ENCODE measurements at regions not wholly inside any gene's neighbourhood (a gene's known extent, or its start where the extent isn't known, plus 50 kb on each side); places are given as distances from the start of the nearest gene placed in this dataset.

- Histone ChIP-seq H3K23ac (ENCODE audit: low read depth, low read length) (no peak overlapping the region), H3K9me1 (ENCODE audit: insufficient read depth, low read length) (no peaks in the 10 kb centered on the region), H3K36me3 (ENCODE audit: control insufficient read depth, insufficient read depth, low read length) (no peaks in the 10 kb centered on the region), H4K8ac (ENCODE audit: low read depth in 2 of 2, low read length in 2 of 2) (no peak overlapping the region), H3K4ac (ENCODE audit: low read depth, low read length) (no peak overlapping the region), H3K27me3 (ENCODE audit: control insufficient read depth, insufficient read depth, low read length) (no peaks in the 10 kb centered on the region), H3K79me1 (ENCODE audit: low read depth in 1 of 2, low read length in 2 of 2) (no peaks in the 10 kb centered on the region), H4K91ac (ENCODE audit: insufficient read depth, low read depth, low read length) (no peak overlapping the region), H2AK9ac (replicated peaks; ENCODE audit: low read depth, low read length, poor library complexity) (no peak overlapping the region), H3K4me3 (ENCODE audit: insufficient read depth, low read depth, low read length) (no peak overlapping the region), H2BK5ac (ENCODE audit: low read depth, low read length, poor library complexity, severe bottlenecking) (no peak overlapping the region), H3K9ac (ENCODE audit: low read depth, low read length) (no peak overlapping the region), H2BK15ac (ENCODE audit: low read depth, low read length) (no peak overlapping the region), H3K4me2 (ENCODE audit: low read depth, low read length) (no peak overlapping the region), H2AFZ (replicated peaks; ENCODE audit: low read length, poor library complexity) (no peak overlapping the region), H2BK20ac (ENCODE audit: low read depth, low read length) (no peak overlapping the region), H2AK5ac (ENCODE audit: low read depth, low read length) (no peak overlapping the region), H3K4me1 (ENCODE audit: control insufficient read depth, insufficient read depth, low read length) (no peaks in the 10 kb centered on the region), H3K14ac (replicated peaks; ENCODE audit: low read depth, low read length) (no peak overlapping the region), H4K5ac (ENCODE audit: low read depth, low read length) (no peak overlapping the region), H3K56ac (ENCODE audit: extremely low read depth, insufficient read depth, low read length) (no peak overlapping the region), H3K27ac (ENCODE audit: insufficient read depth, low read length) (no peak overlapping the region), H4K20me1 (ENCODE audit: insufficient read depth, low read length) (no peaks in the 10 kb centered on the region), H3K9me3 (ENCODE audit: control insufficient read depth, insufficient read depth, low read length) (peaks cover 36% of the 10 kb centered on the region), H3K18ac (ENCODE audit: low read depth, low read length) (no peak overlapping the region), H2BK120ac (ENCODE audit: low read depth, low read length) (no peak overlapping the region)
- TF ChIP-seq RAD21 (IDR thresholded peaks at IDR 0.05; ENCODE audit: low read length) (no peak), FOS (IDR thresholded peaks at IDR 0.05; ENCODE audit: low read depth, low read length) (no peak), RFX5 (IDR thresholded peaks at IDR 0.05; ENCODE audit: low read depth, low read length) (no peak), NFE2L2 (IDR thresholded peaks at IDR 0.05; ENCODE audit: low read depth, low read length) (no peak), RCOR1 (IDR thresholded peaks at IDR 0.05; ENCODE audit: insufficient replicate concordance, low read length) (no peak), POLR2A (IDR thresholded peaks at IDR 0.05; ENCODE audit: low read depth, low read length) (no peak), MXI1 (IDR thresholded peaks at IDR 0.05; ENCODE audit: borderline replicate concordance, low read depth, low read length) (no peak), CHD1 (IDR thresholded peaks at IDR 0.05; ENCODE audit: low read depth, low read length) (no peak)
- intact Hi-C loops (cut with micrococcal nuclease), result no loop called here
- dilution Hi-C loops (cut with HindIII; ENCODE audit: low sequenced_read_pairs, unreplicated experiment), result no loop called here
- no TSS peak for BruUV-seq (replicated peaks)
- ATAC-seq (ENCODE audit: low read depth) (no peak), DNase-seq (no peak)
- CTCF ChIA-PET, result no interaction called here
- POLR2A ChIA-PET (ENCODE audit: unreplicated experiment), result no interaction called here
- in situ Hi-C loops (cut with MboI; ENCODE audit: low sequenced_read_pairs), result no loop called here
- WGBS, 2 experiments (ENCODE audit: extremely low coverage in 2 of 2, insufficient read length in 1 of 2), result no CpG with 5 or more reads among the region's 6 CpGs
These were observed 68.2 kb upstream of the DSCAM start for GRCh38 chr21:40915114-40915513.
